IPS DF 4.7 (cell line): ENCODE measurements at regions not wholly inside any gene's neighbourhood (a gene's known extent, or its start where the extent isn't known, plus 50 kb on each side); places are given as distances from the start of the nearest gene placed in this dataset.

Experiments
- DNase-seq: peaks from one replicate; pipeline ENCODE4 v3.0.0-alpha.2; 2013; ENCODE audit warnings: low spot score; ENCODE audit errors: extremely low read depth

- DNase-seq, result no peak
Measured at GRCh38 chr1:208581667-208582066, 337.5 kb upstream of the PLXNA2 start.

DNA sequence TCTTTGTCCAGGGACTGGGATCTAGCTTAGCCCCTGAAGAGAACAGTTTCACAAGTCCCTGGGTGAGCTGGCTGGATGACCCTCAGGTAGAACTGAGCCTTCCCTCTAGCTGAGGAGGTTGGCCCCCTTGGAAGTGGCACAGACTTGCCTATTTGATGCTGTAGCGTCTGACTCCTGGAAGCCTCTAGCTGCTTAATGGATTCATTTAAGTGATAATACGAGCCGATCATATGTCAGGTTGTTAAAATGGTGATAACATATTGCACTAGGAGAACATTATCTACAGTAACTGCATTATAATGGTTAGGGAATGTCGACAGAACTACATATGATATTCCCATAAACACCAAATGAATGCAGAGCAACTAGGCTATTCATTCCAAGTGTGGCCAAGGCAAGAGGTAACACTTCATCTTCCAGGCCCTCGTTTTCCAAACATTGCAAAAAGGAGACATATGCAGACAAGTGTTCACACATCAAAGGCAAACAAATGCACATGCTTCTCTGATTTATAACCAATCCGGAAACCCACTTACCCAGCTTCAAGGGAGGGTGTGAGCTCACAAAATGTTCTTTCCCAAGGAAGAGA is 340.1 kb upstream of the PLXNA2 start:
- DNase-seq, result no peak

- DNase-seq, result no peak
Measured at GRCh38 chr1:208587110-208587509, 342.9 kb upstream of the PLXNA2 start.

DNA sequence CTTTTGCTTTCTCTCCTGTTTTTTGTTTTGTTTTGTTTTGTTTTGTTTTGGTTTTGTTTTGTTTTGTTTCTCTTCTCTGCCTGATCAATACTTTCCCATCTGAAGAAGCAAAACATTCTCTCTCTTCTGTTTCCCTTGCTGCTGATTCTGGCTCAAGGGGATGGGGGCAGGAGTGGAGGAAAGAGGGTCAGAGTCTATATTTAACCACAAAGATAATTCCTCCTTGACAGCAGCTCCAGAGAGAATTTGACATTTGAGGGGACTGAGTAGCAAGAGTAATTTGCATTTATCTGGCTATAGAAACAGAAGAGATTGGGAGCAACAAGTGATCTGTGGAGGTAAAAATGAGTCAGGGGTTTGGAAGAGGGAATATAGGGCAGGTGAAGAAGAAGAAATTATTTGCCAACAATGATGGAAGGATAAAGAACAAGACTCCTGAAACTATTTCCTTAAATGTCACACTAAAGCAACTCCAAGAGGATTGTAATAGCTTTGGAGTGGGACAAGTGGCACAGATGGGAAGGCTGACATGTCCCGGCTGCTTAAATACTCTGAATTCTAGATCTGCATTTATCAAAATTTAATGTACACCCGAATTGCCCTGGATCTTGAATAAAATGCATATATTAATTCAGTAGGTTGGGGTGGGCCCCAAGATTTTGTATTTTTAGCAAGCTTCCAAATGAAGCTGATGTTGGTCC is 349.3 kb upstream of the PLXNA2 start:
- no peak for DNase-seq

DNA sequence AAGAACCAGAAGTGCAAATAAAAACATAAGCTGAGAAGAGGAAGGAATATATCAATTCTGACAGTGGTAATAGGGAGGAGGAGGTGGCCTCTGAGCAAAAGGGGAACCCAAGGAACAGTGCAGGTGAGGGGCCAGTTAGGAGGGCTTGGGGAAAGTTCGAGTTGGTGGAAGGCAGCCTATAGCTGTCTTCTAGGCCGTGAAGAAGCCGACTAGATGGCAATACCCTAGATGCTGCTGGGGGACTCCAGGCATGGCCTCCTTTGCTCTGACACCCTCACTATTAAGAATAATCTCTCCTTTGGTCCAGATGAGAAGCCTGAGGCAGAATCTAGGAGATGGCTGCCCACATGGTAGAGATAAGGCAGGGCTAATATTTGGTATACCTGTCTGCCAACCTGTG is 351.1 kb upstream of the PLXNA2 start:
- no peak for DNase-seq

- no peak for DNase-seq
Measured at GRCh38 chr1:208595745-208596144, 351.6 kb upstream of the PLXNA2 start.

GRCh38 chr1:208597571-208597970 is 353.4 kb upstream of the PLXNA2 start:
- DNase-seq, result no peak

DNA sequence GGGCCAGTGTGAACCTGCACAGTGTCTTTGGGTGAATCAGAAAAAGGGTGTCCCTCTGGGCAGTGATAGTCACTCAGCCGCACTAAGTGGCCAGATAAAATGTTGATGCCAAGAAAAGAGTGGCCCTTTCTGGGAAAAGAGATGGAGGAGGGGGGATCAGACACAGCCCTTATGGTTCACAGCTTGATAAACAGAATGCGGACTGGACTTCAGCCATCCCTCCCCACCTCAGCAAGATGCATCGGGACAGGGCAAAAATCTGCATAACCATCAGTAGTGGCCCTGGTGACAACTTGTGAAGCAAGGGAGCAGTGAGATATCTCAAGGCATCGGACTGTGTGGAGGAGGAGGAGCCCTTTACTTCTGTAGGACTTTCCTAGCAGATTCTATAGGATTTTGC is 353.8 kb upstream of the PLXNA2 start:
- DNase-seq, result no peak

DNA sequence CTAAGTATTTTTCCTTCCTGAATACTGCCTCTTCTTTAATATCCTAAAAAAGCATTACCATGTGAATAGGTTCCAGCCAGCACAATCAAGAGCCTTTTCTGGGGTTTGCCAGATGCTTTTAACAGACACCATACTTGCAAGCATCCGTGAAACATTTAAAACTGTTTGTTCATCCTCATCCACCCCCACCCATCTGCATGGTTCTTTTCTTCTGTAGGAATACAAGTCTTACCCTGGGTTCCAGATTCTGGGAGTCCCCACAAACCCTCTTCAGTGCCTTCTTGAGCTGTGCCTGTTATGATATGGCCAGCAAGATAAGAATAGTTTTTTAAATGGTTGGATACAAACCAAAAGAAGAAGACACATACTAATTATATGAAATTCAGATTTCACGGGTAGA is 354.9 kb upstream of the PLXNA2 start:
- no peak for DNase-seq

DNA sequence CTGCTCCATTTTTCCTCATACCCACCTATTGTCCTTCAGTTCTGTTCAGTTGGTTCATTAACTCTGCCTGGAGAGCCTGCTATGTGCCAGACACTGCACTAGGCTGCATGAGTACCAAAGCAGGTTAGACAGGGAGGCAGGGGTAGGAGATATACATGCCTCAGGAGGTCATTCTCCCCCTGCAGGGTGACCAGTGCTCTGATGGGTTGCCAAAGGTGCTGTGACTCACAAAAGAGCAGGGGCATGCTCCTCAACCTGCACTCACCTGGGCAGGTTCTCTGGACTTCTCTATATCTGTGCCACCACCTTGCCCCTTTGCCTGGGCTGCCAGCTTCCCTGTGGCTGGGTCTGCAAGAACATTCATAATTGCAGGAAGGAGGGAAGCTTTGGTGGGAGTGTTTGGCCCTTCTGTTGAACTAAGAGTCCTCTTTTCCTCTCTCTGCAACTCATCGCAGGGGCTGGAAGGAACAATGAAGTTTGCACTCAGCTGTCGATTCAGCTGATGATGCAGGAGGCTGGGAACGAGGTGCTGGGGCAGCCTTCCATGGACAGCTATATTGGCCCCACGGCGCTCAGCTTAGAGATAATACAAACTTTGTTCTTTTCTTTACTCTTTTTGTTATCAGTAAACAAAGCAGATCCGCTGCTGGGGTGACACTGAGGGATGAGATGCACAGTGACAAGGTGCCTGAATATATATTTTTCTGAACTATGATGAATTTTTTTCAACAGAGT is 356.4 kb upstream of the PLXNA2 start:
- DNase-seq, result no peak

GRCh38 chr1:208601561-208601960 is 357.4 kb upstream of the PLXNA2 start:
- DNase-seq, result no peak

GRCh38 chr1:208603721-208604120 is 359.5 kb upstream of the PLXNA2 start:
- no peak for DNase-seq

GRCh38 chr1:208604295-208604694 is 360.1 kb upstream of the PLXNA2 start:
- no peak for DNase-seq

DNA sequence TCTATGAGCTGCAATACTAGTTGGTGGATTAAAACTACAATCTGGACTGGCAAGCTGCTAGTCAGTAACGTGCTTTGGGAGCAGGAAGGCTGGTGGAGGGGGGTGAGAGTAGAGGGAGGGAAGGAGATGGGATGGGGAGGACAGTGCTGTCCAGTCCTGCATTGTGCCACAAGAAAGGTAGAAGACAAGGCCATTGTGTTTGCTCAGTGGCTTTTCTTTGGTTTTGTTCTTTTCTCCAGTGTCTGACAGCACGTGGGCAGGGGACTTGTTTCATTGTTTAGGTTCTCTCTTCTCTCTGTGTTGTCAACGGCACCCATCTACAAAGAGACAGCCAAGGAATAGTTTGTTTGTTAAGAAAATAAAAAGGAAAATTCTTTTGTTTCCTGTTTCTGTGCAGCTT is 362.8 kb upstream of the PLXNA2 start:
- no peak for DNase-seq

- DNase-seq, result no peak
Measured at GRCh38 chr1:208607616-208608015, 363.4 kb upstream of the PLXNA2 start.

GRCh38 chr1:208614610-208615009 is 370.4 kb upstream of the PLXNA2 start:
- DNase-seq, result no peak

DNA sequence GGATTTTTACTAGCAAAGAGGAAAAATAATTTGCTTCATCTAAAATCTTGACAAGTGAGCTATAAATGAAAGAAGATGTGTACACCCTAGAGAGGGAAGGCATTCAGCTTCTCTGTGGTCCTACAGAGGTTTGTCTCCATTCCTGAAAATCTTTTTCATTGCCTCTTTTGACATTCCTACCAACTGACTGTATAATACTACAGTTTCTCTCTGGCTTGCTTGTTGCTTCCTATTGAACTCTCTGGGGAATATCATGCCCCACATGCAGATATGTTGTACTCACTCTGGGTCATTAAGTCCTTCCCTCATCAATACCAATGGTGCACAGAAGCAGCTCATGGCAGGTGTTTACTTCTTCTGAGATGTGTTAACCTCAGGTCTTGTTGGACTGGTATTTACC is 371.2 kb upstream of the PLXNA2 start:
- no peak for DNase-seq

- DNase-seq, result no peak
Measured at GRCh38 chr1:208616776-208617175, 372.6 kb upstream of the PLXNA2 start.

GRCh38 chr1:208628022-208628914 is 384.1 kb upstream of the PLXNA2 start:
- DNase-seq, result no peak

DNA sequence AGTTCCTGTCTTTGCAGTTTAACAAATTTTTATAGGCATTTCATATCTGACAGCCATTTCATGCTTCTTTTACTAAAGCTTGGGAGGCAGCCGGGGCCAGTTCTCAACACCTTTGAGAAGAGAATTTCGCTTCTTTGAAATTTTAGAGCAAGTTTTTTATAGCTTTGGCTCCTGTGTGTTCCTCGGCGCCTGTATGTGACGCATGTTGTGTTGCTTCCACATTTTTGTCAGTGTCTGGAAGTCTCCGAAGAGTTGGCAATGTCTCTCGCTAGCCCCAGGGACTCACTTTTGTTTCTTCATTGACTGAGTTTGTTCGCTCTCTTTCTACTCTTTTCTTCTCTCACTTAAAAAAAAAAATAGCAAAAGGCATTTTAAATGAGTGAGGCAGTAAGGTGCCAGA is 386.9 kb upstream of the PLXNA2 start:
- no peak for DNase-seq

DNA sequence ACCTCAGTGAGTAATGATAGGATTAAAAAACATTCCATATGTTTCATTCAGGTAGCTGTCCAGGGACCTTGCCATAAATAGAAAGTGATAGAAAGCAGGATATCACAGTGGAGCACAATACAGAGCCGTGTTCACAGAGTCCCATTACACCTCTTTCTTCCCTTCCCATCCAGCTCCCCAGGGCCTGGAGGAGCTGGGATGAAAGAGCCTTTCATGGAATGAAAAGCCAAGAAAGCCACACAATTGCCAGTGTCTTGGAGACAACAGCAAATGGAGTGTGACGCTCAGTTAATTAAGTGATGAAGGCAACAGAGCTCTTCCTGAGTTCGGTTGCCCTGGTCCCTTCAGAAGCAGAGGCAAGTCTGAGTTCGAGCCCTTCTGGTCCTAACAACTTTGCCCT is 387.3 kb upstream of the PLXNA2 start:
- DNase-seq, result no peak
